OCI-LY7 (cell line): ENCODE measurements at regions not wholly inside any gene's neighbourhood (a gene's known extent, or its start where the extent isn't known, plus 50 kb on each side); places are given as distances from the start of the nearest gene placed in this dataset.

ENCODE experiments used
- EZH2phosphoT487 ChIP-seq: fragments of 200-600 bp; sonication (generic); IDR thresholded peaks from 2 replicates; pipeline ENCODE4 v1.6.1; 2018; ENCODE audit warnings: low read depth, borderline replicate concordance, mild to moderate bottlenecking, mixed run types, antibody characterized with exemption, low read length, moderate library complexity, mixed read lengths
- TF ChIP-seq, protein P1 (sequence below): fragments of 200-600 bp; sonication (generic); conservative IDR thresholded peaks from 2 replicates; pipeline ENCODE4 v1.5.1; 2014; ENCODE audit warnings: mild to moderate bottlenecking, antibody characterized with exemption, low read length, moderate library complexity, mixed read lengths

DNA sequence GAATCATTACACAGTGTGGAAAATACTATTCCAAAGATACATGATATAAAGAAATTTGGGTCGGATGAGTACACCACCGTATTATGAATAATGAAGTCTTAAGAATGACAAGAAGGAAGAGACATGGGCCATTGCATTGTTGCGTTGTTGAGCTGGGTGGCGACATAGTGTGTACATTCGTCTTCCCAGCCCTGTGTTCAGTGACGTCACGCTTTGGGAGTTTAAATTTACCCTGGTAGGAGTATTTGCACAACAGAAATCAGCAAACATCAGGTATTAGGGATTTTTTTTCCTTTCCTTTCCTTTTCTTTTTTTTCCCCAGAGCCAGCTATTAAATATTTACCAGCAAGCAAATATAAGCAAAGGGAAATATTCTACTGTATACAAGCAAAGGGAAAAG, 347.2 kb upstream of the NETO1 start:
- TF ChIP-seq, protein P1, sequence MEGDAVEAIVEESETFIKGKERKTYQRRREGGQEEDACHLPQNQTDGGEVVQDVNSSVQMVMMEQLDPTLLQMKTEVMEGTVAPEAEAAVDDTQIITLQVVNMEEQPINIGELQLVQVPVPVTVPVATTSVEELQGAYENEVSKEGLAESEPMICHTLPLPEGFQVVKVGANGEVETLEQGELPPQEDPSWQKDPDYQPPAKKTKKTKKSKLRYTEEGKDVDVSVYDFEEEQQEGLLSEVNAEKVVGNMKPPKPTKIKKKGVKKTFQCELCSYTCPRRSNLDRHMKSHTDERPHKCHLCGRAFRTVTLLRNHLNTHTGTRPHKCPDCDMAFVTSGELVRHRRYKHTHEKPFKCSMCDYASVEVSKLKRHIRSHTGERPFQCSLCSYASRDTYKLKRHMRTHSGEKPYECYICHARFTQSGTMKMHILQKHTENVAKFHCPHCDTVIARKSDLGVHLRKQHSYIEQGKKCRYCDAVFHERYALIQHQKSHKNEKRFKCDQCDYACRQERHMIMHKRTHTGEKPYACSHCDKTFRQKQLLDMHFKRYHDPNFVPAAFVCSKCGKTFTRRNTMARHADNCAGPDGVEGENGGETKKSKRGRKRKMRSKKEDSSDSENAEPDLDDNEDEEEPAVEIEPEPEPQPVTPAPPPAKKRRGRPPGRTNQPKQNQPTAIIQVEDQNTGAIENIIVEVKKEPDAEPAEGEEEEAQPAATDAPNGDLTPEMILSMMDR = no peak
- TF ChIP-seq EZH2phosphoT487 = no peak
